Stimulated activated CD4-positive, alpha-beta T cell treated with anti-CD3 and anti-CD28 coated beads, TNF-alpha, amount 100 ng/mL, for 48 hours (primary cell): ENCODE measurements at regions not wholly inside any gene's neighbourhood (a gene's known extent, or its start where the extent isn't known, plus 50 kb on each side); places are given as distances from the start of the nearest gene placed in this dataset.
A peak's percentile ranks its signal among the peaks of the same experiment; 100 is the strongest.

Source experiments
- DNase-seq, 3 donors: peaks; one replicate each; pipeline ENCODE4 v3.0.0-alpha.2; 2020; ENCODE audit warnings: low read depth in 3 of 3

DNA sequence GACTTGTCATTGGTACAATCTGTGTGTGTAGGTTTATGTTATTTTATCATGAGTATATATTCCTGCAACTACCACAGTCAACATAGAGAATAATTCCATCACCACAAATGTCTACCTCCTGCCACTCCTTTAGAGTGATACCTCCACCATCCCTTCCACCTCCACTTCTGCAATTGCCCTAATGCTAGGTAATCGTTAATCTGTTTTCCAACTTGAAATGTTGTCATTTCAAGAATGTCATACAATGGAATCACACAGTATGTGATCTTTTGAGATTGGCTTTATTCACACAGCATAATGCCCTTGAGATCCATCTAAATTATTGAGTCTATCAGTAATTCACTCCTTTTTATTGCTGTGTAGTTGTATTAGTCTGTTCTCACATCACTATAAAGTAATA, 414.8 kb upstream of the C16orf82 start:
- DNase-seq, result no peak

DNA sequence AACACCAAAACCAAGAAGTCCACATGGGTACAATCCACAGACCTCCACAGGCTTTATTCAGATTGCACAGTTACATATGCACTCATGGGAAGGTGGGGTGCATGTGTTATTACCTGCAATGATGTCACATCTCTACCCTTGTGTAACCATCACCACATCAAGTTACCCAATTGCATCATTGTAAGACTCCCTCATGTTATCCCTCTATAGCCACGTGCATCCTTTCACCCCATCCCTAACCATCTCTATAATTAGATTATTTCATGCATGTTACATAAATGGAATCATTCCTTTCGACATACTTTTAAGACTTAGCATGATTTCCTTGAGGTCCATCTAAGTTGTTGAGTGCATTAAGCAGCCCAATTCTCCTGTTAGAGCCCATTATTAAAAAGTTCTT, 408.2 kb upstream of the C16orf82 start:
- DNase-seq, result no peak

DNA sequence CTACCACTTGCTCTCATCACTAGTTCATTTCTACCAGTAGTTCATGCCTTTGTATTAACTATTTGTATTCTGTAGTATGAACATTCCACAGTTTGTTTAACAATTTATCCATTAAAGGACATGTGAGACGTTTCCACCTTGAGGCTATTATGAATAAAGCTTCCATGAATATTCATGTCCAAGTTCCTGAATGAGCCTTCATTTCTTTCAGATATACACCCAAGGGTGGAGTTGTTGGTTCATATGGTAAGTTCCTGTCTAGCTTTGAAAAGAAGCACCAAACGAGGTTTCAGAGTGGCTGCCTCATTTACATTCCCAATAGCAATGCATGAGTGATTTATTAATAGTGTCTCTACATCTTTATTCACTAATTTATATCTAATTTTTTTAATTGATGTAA, 407.8 kb upstream of the C16orf82 start:
- no peak for DNase-seq

DNA sequence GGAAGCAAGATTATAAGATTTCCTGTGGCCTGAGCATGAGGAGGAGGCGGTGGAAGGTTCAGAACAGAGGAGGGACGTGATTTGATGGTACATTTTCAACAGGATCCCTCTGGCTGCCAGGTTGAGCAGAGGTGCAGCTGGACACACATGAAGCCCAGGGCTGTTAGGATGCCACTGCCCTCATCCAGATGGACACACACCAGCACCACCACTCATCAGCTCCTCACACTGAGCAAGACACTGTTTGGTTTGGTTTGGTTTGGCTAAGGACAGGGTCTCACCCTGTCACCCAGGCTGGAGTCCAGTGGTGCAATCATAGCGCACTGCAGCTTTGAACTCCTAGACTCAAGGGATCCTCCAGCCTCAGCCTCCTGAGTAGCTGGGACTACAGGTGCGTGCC, 402.6 kb upstream of the C16orf82 start:
- DNase-seq, result no peak

DNA sequence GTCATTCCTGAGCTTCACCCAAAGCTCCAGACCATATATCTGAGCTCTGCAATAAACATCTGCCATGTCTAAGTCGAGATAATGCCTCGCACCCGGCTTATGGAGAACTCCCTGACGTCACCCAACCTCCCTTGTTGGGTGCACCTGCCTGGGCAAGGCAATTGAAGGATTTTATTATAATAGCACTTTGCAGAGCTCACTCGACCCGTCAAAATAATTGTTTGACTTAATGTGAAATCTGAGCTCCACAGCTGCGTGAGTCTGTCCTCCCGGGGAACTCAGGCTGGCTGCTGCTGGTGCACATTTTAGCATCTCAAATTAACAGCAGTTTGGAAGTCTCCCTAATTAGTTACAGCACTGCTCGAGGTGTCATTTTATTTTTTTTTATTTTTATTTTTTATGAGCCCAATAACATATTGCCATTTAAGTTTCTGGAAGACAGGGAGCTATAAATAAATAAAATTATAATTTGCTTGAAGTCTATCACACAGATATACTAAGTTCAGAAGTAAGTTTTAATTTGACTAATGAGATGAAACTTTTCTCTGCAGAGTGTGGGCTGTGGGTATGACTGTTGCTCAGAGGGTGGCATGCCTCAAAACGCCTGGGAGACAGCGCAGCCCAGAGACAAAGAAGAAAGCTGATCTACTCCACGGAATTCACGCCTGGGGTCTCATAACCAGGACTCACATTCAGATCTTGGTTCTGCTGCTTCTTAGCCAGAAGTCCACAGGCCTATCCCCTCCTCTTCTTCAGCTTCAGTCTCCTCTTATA, 401.4 kb upstream of the C16orf82 start:
- no peak for DNase-seq

DNA sequence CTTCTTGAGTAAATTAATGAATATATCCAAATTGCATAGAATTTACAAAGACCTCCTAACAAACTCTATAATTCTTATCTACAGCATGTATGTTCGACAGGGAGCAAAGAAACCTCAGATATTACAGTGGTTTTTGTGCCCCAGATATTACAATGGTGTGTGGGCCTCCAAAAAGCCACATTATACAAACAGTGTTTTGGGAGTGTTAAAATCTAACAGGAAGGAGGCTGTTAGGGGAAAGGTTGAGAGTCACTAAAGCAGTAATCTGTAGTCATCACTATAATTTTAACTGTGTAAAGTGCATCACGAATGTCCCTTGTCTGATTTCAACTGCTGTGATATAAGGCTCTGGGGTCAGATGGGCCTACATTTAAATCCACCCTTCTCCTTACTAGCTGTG, 400.2 kb upstream of the C16orf82 start:
- no peak for DNase-seq

DNA sequence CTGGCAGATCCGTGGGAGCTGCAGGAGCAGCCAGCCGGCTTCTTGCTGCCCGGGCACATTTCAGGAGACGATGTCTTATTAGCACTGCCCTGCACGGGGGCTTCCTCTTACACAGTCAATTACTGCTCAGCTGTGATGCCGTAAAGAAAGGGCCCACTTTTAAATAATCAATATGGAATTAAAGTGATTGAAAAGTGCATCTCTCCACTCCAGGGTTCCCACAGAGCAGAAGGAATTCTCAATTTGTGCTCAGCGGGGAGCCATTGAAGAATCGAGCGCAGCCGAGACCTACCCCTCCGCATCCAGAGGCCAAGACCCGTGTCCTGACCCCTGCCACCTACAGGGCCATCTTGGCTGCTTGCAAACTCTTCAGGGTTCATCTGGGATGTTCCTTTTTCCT, 399.4 kb upstream of the C16orf82 start:
- DNase-seq, result no peak

DNA sequence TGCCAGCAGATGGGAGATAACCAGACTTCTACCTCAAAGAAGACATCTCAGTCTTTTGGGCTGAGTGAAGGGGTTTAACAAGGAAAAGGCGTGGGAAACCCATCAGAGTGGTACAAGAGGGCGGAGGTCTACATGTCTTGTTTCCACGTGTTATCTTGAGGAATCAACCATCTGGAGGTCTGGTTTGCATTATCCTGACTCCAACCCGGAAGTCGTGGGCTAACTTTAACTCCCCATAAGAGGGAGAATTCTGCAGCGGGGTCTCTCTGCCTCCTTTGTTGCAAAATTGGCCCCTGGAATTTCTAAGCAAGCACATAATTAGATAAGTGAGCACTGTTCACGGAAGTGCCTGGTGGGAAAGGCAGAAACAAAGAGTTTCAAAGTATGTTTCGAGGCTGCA, 398.7 kb upstream of the C16orf82 start:
- DNase-seq, result no peak

DNA sequence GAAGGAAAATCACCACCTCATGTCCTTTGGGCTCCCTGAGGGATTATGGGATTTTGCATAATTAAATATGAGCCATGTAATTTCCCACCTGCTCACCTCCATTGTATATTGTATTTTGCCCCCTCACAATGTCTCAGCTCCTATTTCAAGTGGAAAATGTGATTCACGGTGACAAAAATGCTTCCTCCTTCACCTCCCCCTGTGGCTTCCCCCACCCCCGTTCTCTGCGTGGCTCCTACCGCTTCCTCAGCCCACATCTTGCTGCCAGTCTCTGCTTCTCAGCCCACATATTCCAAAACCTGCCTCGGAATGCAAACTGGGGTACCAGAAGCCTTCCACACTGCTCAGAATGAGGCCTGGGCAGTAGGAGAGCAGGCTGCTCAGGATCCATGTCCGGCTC, 394.5 kb upstream of the C16orf82 start:
- peak in 2 of 3 donors; percentile 15 to 35 for DNase-seq

DNA sequence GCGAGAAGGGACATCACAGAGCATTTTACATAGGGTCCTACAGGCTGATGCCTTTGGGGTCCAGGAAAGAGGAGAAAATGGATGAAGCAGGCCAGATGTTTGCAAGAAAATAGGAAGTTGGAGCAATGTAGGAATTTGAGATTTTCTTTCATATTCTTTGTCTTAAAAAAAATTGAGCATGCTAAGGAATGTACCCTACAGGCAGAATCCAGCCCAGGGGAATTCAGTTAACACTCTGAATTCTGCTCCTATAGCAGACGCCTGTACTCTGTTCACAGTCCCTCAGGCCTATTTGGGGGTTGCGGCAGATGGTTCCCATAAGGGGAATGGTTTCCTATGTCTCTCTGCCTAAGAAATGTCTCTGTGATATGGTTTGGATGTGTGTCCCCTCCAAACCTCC, 393.7 kb upstream of the C16orf82 start:
- no peak for DNase-seq

DNA sequence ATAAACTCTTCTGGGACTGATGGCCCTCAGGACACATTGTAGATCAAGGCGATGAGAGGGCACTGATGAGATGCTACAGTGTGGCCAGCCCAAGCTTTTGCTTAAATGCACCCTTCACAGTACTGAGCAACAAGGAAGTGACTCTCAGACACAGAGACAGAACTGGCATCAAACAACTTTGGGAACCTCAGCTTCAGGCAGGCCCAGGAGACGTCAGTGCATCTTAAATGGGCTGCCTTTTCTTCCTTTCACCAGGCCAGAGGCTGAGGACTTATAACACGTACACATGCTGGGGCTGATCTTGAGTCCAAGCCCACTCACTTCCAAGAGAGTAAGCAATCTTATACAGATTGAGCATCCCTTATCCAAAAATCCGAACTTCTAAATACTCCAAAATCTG, 386.1 kb upstream of the C16orf82 start:
- no peak for DNase-seq

DNA sequence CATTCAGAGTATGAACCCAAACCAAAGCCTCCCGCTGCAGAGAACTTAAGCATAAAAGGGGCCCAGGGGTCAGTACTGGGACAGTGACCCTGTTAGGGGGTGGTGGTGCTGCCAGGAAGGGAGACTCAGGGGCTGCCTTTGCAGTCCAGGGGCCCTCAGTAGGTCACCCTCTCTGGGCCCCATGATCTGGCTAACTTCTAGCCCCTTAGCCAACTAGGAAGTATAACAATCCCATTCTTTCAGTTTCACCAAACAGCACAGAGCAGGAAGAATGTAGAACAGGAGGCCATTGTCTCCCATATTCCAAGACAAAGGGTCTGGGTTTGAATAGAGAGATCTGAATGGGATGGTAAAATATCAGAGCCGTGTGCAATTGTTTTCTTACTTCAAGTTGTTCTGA, 378.6 kb upstream of the C16orf82 start:
- no peak for DNase-seq

DNA sequence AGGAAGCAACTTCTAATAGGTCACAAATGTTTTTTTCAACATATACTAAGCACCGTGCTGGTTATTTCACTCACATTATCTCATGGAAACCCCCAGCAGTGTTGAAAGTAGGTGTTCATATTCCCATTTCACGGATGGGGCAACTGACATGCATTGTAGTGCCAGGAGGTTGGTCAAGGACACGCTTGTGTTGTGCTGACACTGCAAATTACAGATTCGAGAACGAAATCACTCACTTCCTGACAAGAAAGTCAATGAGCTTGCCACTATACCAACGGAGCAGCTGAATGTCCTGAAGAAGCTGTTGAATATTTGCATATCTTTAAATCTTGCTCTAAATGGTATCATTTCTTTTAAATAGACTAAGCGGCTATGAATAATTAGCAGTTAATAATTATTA, 378.0 kb upstream of the C16orf82 start:
- no peak for DNase-seq

DNA sequence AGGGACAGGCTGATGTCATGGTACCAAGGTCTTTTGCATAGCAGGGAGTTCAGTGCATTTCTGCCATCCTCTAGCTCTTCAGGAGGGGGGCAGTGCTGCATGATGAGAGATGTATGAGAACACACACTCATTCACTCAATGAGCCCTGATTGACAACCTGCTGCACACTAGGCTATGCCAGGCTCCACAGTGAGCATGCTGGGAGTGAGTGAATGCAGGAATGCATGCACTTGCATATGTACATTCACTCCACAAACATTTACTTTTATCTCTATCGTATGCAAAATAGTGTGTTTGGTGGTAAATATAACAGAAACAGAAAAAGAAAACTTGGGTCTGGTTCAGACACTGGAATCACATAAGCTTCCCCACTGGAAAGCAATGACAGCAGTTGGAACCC, 374.1 kb upstream of the C16orf82 start:
- DNase-seq, result no peak

DNA sequence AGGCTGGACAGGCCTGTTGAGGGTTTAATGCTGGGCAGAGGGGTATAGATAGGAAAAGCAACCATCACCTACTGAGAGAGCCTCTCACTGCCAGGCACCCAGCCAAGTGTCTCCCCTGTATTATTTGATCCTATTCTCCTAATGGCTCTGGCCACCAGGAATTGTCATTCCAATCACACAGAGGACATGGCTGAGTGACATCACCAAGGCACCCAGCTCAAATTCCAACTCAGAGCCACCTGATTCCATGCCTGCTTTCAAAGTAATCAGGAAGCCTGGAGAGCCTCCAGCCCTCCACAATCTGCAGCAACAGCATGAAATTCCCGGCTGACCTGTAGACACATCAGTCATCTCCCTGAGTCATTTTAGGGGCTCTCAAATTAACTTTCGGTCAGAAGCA, 368.9 kb upstream of the C16orf82 start:
- no peak for DNase-seq

DNA sequence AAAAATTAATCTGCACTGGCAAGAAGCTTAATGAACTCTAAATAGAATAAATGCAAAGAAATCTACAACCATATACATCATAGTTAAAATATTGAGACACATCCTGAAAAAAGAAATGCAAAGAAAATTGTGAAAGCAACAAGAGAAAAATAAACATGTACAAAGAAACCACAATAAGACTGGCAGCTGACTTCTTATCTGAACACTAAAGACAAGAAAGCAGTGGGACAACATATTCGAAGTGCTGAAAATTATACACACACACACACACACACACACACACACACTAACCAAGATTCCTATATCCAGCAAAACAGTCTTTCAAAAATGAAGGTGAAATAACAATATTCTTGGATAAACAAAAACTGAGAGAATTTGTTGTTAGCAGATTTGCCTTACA, 366.5 kb upstream of the C16orf82 start:
- no peak for DNase-seq

DNA sequence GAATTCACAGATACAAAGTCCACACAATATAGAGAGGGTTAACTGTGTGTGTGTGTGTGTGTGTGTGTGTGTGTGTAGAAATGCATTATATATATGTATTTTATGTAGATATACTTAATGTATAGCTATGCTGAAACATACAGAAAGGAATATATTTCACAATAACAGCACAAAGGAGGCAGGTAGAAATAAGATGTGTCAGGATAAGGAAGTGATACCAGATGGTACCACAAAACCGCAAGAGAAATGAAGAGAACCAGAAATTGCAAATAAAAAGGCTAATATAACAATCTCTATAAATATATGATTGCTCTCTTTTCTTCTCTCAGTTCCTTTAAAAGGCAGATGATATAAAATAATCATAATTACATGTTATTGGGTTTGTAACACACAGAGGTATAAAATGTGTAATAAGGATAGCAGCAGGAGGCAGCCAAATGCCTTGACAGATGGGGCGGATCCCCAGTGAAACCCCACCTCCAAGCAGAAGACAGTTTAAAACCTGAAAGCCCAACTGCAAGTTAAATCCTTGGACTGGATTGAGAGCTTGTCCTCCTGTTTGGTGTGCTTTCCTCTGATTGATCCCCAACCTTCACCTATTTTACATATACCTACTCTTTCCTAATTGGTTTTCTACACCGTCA, 365.4 kb upstream of the C16orf82 start:
- DNase-seq, result no peak

DNA sequence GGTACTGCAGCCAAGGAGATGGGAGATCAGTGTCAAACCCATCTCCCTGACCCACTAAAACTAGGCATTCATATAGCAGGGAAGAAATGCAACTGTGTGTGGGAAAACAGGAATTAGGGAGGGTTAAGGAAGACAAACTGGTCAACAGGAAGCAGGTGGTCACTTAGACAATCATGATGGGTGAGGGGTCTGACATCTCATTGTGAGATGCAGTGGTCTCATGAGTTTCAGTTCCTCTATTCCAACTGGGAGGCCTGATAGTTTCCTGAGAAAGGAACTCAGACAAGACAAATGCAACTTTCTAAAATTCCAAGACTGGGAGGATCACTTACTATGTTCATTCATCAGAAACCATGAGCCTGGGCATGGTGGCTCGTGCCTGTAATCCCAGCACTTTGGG, 361.4 kb upstream of the C16orf82 start:
- no peak for DNase-seq

DNA sequence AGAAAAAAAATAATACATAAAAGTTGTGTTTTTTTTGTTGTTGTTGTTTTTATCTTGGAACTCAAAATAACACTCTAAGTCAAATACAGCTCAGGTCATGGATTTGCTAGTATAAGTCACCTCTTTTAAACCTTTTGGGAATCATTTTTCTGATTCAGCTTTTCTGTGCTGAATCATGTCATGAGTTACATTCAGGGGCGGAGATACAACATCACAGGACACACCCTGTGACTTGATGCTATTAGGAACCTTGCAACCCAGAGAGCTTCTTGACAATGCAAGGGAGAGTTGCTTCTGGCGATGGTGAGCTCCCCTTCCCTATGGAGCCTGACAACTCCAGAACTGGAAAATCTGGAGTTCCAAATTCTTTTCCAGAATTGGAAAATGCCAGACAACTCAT, 358.3 kb upstream of the C16orf82 start:
- DNase-seq, result no peak

DNA sequence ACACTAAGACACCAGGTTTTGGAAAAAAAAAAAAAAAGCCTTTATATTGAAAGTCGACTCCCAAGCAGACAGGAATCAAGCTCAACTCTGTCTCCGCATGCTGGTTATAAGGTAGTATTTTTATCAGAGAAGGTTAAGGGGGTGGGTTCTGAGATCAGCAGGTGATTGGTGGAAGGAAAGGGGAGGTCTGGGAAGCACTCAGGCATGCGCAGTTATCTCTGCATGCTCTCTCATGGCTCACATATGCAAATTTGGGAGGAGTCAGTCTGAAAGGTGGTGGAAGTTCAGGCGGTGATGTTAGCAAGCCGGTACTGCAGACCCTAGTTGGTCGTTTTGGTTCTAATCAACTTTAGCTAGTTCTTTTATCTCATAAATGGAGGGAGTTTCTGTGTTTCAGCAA, 357.6 kb upstream of the C16orf82 start:
- no peak for DNase-seq

DNA sequence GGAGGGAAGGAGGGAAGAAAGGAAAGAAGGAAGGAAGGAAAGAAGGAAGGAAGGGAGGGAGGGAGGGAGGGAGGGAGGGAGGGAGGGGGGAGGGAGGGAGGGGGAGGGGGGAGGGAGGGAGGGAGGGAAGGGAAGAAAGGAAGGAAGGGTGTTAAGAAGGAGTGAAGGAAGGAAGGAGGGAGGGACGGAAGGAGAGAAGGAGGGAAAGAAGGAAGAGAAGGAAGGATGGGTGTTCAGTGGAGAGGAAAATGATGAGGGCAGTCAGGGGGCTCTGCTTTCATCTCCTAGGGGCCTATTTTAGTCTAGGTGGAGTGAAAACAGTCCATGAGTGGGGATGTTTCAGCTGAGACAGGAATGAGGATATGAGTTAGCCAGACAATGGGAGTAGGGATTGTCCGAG, 357.0 kb upstream of the C16orf82 start:
- no peak for DNase-seq

DNA sequence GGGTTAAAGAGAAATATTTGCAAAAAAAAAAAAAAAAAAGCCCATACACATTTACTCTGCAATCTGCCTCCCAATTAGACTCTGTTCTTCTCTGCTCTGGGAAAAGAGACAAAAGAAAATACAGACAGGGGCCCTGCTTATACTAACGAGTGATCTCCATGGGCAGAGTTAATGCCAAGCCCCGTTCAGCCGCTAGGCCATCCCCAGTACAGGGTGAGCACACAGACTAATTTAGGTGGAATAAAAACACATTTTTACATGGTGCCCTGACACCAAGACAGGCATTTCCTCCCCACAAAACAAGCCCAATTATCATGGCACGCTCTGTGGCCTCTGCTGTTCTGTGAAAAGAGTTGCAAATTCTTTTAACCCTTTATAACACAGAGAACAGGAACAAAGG, 356.3 kb upstream of the C16orf82 start:
- no peak for DNase-seq

DNA sequence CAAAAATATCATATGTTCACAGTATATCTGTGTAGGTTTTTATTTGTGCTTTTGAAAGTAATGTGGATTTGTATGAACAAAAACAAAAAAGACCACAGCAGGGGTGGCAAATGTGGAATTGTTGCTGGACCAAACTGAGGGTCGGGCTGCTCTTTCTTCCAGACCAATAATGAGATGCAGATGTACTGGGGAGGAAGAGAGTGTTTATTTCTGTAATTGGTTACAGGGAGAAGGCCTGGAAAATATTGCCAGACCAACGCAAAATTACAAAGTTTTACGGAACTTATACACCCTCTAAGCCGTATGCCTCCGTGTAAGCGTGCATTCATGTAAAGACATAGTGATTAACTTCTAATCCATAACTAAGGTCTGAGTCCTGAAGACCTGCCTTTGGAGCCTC, 353.9 kb upstream of the C16orf82 start:
- DNase-seq, result no peak

DNA sequence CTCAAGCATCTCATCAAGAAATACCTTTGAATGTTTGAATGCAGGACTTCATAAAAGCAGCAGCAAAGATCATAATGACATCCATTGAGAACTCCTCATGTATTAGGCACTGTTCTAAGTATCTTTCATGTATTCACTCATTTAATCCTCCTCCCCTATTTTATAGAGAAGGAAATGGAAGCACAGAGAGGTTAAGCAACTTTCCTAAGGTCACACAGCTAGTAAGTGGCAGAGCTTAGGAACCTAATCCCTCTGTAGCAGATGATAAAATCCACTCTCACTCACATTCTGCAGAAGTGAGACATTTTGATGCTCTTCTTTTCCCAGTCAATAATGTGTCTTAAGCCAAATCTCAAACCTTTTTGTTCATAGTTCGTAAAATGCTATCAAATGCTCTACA, 350.8 kb upstream of the C16orf82 start:
- DNase-seq, result no peak
